GM18907 (cell line): ENCODE measurements at regions not wholly inside any gene's neighbourhood (a gene's known extent, or its start where the extent isn't known, plus 50 kb on each side); places are given as distances from the start of the nearest gene placed in this dataset.
"Not testable (repeated sequence)": the region's sequence is repeated elsewhere in the genome, so short reads cannot be mapped to it uniquely, and the experiment has no call there.

Experiments
- ATAC-seq: cut with Tn5 transposase; IDR thresholded peaks from one replicate; pipeline ENCODE4 v1.9.1; 2021; ENCODE audit warnings: mild to moderate bottlenecking, moderate library complexity; ENCODE audit not compliant: unreplicated experiment

- peak; percentile 89 for ATAC-seq
Observed at GRCh38 chr2:8252997-8253694, 428.7 kb upstream of the ID2 start.

GRCh38 chr2:8253781-8254180, 428.1 kb upstream of the ID2 start:
- ATAC-seq, result peak; percentile 7

- ATAC-seq, result not testable (repeated sequence)
Observed at GRCh38 chr2:8254214-8254613, 427.6 kb upstream of the ID2 start.

GRCh38 chr2:8254791-8255447, 426.9 kb upstream of the ID2 start:
- no peak for ATAC-seq

- no peak for ATAC-seq
Observed at GRCh38 chr2:8255448-8255800, 426.4 kb upstream of the ID2 start.

GRCh38 chr2:8256905-8257304, 425.0 kb upstream of the ID2 start:
- ATAC-seq, result no peak

GRCh38 chr2:8257502-8257901, 424.4 kb upstream of the ID2 start:
- ATAC-seq, result no peak

GRCh38 chr2:8258406-8258805, 423.4 kb upstream of the ID2 start:
- ATAC-seq, result no peak

- no peak for ATAC-seq
Observed at GRCh38 chr2:8259106-8259840, 422.6 kb upstream of the ID2 start.

GRCh38 chr2:8259841-8260178, 422.0 kb upstream of the ID2 start:
- ATAC-seq, result no peak

GRCh38 chr2:8260213-8260612, 421.6 kb upstream of the ID2 start:
- no peak for ATAC-seq

GRCh38 chr2:8263901-8264300, 418.0 kb upstream of the ID2 start:
- ATAC-seq, result no peak

- no peak for ATAC-seq
Observed at GRCh38 chr2:8264981-8265380, 416.9 kb upstream of the ID2 start.

- ATAC-seq, result no peak
Observed at GRCh38 chr2:8265476-8266226, 416.2 kb upstream of the ID2 start.

GRCh38 chr2:8266563-8266962, 415.3 kb upstream of the ID2 start:
- no peak for ATAC-seq

GRCh38 chr2:8267048-8267447, 414.8 kb upstream of the ID2 start:
- no peak for ATAC-seq

- ATAC-seq, result no peak
Observed at GRCh38 chr2:8267721-8268120, 414.1 kb upstream of the ID2 start.

GRCh38 chr2:8268172-8268783, 413.6 kb upstream of the ID2 start:
- no peak for ATAC-seq

- no peak for ATAC-seq
Observed at GRCh38 chr2:8270699-8271098, 411.2 kb upstream of the ID2 start.

GRCh38 chr2:8271461-8271860, 410.4 kb upstream of the ID2 start:
- no peak for ATAC-seq

GRCh38 chr2:8276026-8276425, 405.8 kb upstream of the ID2 start:
- no peak for ATAC-seq
